ENCODE measurements at regions not wholly inside any gene's neighbourhood (a gene's known extent, or its start where the extent isn't known, plus 50 kb on each side); places are given as distances from the start of the nearest gene placed in this dataset.

GRCh38 chr1:208864366-208864965 lies 620.3 kb upstream of the PLXNA2 start:
- TF ChIP-seq CTCF (IDR thresholded peaks at IDR 0.05; ENCODE audit: low read length) (no peak), EZH2 (optimal IDR thresholded peaks at IDR 0.05; ENCODE audit: low read depth, low read length) (no peak)

Measured in MM.1S (cell line).